ENCODE measurements at regions not wholly inside any gene's neighbourhood (a gene's known extent, or its start where the extent isn't known, plus 50 kb on each side); places are given as distances from the start of the nearest gene placed in this dataset.

DNA sequence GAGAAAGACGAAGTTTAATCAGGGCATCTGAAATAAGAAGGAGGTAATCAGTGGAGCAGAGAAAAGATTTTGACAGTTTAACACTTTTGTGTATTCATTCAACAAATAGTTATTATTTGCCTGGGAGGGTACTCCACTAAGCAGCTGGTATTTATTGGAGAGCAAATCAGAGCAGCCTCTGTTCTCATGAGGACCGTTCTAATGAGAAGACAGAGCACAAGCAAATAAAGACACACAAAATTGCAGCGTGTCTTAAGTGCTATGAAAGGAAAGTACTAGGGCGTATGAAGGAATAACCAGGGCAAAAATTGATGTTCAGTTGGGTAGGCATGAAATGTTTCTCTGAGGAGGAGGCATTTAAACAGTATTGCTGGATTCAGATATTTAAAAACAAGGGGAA is 302.9 kb upstream of the RARB start:
- TF ChIP-seq POLR2A (IDR thresholded peaks at IDR 0.05) (no peak), CTCF (IDR thresholded peaks at IDR 0.05) (no peak)
- Histone ChIP-seq H3K4me3 (no peak overlapping the region), H3K27me3 (no peaks in the 10 kb centered on the region), H3K9me3 (no peaks in the 10 kb centered on the region), H3K27ac (no peak overlapping the region), H3K36me3 (no peaks in the 10 kb centered on the region), H3K4me1 (no peaks in the 10 kb centered on the region)
- DNase-seq (no peak), ATAC-seq (no peak)
- intact Hi-C loops (cut with DNase I): no loop called here
- 60% methylated on average over 4 of the region's 4 CpGs for WGBS (ENCODE audit: insufficient coverage, low coverage, low lambda C conversion rate, missing lambda C conversion rate)

DNA sequence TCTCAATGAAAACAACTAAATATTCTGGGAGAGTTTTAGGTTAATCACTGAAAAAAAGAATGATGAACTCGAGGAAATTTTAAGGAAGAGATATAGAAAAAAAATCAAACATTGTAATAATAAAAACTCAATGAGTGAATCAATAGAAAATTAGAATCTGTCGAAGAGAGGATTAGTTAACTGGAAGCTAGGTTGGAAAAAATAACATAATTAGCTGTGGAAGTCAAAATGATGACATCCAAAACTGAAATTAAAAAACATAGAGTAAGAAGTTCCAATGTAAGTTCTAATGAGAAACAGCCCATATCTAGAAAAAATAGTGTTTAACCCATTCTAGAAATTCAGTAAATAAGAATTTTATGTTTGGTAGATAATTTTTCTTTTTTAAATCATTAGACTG is 299.3 kb upstream of the RARB start:
- WGBS (ENCODE audit: insufficient coverage, low coverage, low lambda C conversion rate, missing lambda C conversion rate): 42% methylated on average over 2 of the region's 2 CpGs
- H3K4me3 ChIP-seq: no peak overlapping the region
- no peaks in the 10 kb centered on the region for H3K4me1 ChIP-seq
- TF ChIP-seq POLR2A (IDR thresholded peaks at IDR 0.05) (no peak), CTCF (IDR thresholded peaks at IDR 0.05) (no peak)
- no peak for ATAC-seq
- H3K9me3 ChIP-seq: no peaks in the 10 kb centered on the region
- intact Hi-C loops (cut with DNase I): no loop called here
- DNase-seq: no peak
- no peaks in the 10 kb centered on the region for H3K36me3 ChIP-seq
- no peaks in the 10 kb centered on the region for H3K27me3 ChIP-seq
- H3K27ac ChIP-seq: no peak overlapping the region

DNA sequence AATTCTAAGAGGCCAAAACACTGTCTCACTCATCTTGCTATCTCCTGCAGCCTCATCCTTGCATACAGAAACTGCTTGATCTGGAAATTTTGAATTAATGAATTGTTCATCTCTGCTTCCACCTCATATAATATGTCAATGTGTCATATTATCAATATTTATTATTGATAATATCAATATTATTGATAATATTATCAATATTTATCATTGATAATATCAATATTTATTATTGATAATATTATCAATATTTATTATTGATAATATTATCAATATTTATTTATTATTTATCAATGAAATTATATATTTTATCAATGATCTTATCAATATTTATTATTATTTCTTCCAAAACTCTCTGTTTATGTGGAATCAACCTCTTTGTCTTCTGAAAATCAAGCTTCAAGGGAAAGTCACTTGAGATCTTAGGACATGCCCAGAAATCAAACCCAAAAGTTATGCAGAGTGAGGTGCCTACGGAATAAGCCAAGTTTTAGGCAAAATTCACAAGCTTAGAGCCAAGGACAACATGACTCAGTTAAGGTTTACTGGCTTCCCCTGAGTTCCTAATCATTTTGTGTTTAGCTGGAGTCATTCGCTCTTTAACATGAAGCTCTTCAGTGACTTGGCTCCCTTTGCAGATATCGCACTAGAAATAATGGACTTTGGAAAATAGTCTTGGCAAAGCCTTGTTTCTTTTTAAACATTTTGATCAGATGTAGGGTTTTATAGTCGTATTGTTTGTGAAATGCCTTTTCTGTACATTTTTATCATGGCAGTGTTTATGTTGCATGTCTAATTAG is 297.1 kb upstream of the RARB start:
- Histone ChIP-seq H3K4me1 (no peaks in the 10 kb centered on the region), H3K36me3 (no peaks in the 10 kb centered on the region), H3K27ac (no peak overlapping the region), H3K4me3 (no peak overlapping the region), H3K27me3 (no peaks in the 10 kb centered on the region), H3K9me3 (no peaks in the 10 kb centered on the region)
- intact Hi-C loops (cut with DNase I): no loop called here
- DNase-seq (no peak), ATAC-seq (no peak)
- WGBS (ENCODE audit: insufficient coverage, low coverage, low lambda C conversion rate, missing lambda C conversion rate): 49% methylated on average over 4 of the region's 4 CpGs
- TF ChIP-seq POLR2A (IDR thresholded peaks at IDR 0.05) (no peak), CTCF (IDR thresholded peaks at IDR 0.05) (no peak)

GRCh38 chr3:25133588-25133987 is 294.5 kb upstream of the RARB start:
- TF ChIP-seq CTCF (IDR thresholded peaks at IDR 0.05): no peak
- no peak for TF ChIP-seq POLR2A (IDR thresholded peaks at IDR 0.05)

More at GRCh38 chr3:25133588-25133987, 294.5 kb upstream of the RARB start:
- ATAC-seq (no peak), DNase-seq (no peak)
- H3K9me3 ChIP-seq: no peaks in the 10 kb centered on the region
- no peak overlapping the region for H3K4me3 ChIP-seq
- no peak overlapping the region for H3K27ac ChIP-seq
- H3K36me3 ChIP-seq: no peaks in the 10 kb centered on the region
- no peaks in the 10 kb centered on the region for H3K4me1 ChIP-seq
- intact Hi-C loops (cut with DNase I): no loop called here
- no peaks in the 10 kb centered on the region for H3K27me3 ChIP-seq
- WGBS (ENCODE audit: insufficient coverage, low coverage, low lambda C conversion rate, missing lambda C conversion rate): 90% methylated on average over 3 of the region's 3 CpGs

Data from right lobe of liver (tissue), 6 donors.